NCI-H2171 (cell line): ENCODE measurements at regions not wholly inside any gene's neighbourhood (a gene's known extent, or its start where the extent isn't known, plus 50 kb on each side); places are given as distances from the start of the nearest gene placed in this dataset.
"Not testable (repeated sequence)": the region's sequence is repeated elsewhere in the genome, so short reads cannot be mapped to it uniquely, and the experiment has no call there.

Experiments used
- DNase-seq: peaks from one replicate; lab custom pipeline; 2025; lab: John Stamatoyannopoulos, UW

- no peak for DNase-seq
Measured at GRCh38 chr22:33971561-33971961, 51.3 kb upstream of the LARGE1 start.

- DNase-seq = no peak
Measured at GRCh38 chr22:33975841-33976240, 55.6 kb upstream of the LARGE1 start.

- no peak for DNase-seq
Measured at GRCh38 chr22:33983558-33983957, 63.3 kb upstream of the LARGE1 start.

GRCh38 chr22:33984211-33984610, 63.9 kb upstream of the LARGE1 start:
- DNase-seq = no peak

GRCh38 chr22:33984656-33985285, 64.5 kb upstream of the LARGE1 start:
- peak; percentile 50 for DNase-seq

GRCh38 chr22:33985506-33985905, 65.2 kb upstream of the LARGE1 start:
- DNase-seq = no peak

GRCh38 chr22:33986167-33986771, 66.0 kb upstream of the LARGE1 start:
- DNase-seq = no peak

GRCh38 chr22:33986954-33987353, 66.7 kb upstream of the LARGE1 start:
- DNase-seq = no peak

- not testable (repeated sequence) for DNase-seq
Measured at GRCh38 chr22:33989263-33989662, 69.0 kb upstream of the LARGE1 start.

GRCh38 chr22:33991620-33992019, 71.3 kb upstream of the LARGE1 start:
- DNase-seq = no peak

GRCh38 chr22:33996824-33997223, 76.5 kb upstream of the LARGE1 start:
- no peak for DNase-seq

GRCh38 chr22:34000879-34001526, 80.7 kb upstream of the LARGE1 start:
- no peak for DNase-seq

GRCh38 chr22:34001701-34002466, 81.6 kb upstream of the LARGE1 start:
- DNase-seq = no peak

- no peak for DNase-seq
Measured at GRCh38 chr22:34004058-34004457, 83.8 kb upstream of the LARGE1 start.

- no peak for DNase-seq
Measured at GRCh38 chr22:34010259-34010658, 90.0 kb upstream of the LARGE1 start.

GRCh38 chr22:34015642-34016041, 95.4 kb upstream of the LARGE1 start:
- no peak for DNase-seq

GRCh38 chr22:34017205-34017604, 96.9 kb upstream of the LARGE1 start:
- no peak for DNase-seq

- no peak for DNase-seq
Measured at GRCh38 chr22:34019190-34019845, 99.0 kb upstream of the LARGE1 start.

GRCh38 chr22:34035209-34035608, 114.9 kb upstream of the LARGE1 start:
- DNase-seq = no peak

- DNase-seq = no peak
Measured at GRCh38 chr22:34036931-34037330, 116.7 kb upstream of the LARGE1 start.

- DNase-seq = no peak
Measured at GRCh38 chr22:34038801-34039555, 118.7 kb upstream of the LARGE1 start.

- no peak for DNase-seq
Measured at GRCh38 chr22:34045311-34045710, 125.0 kb upstream of the LARGE1 start.
